Chondrocyte (in vitro differentiated cells): ENCODE measurements at regions not wholly inside any gene's neighbourhood (a gene's known extent, or its start where the extent isn't known, plus 50 kb on each side); places are given as distances from the start of the nearest gene placed in this dataset.
"Not testable (repeated sequence)": the region's sequence is repeated elsewhere in the genome, so short reads cannot be mapped to it uniquely, and the experiment has no call there.

Experiments used
- DNase-seq: peaks from one replicate; pipeline ENCODE4 v3.0.0; 2021; ENCODE audit warnings: mixed read lengths, low spot score
- H3K27ac Mint-ChIP-seq: one replicate; pipeline ENCODE4 v1.8.0; 2021; ENCODE audit warnings: mild to moderate bottlenecking, moderate library complexity, mixed read lengths; ENCODE audit not compliant: unreplicated experiment
- H3K27me3 Mint-ChIP-seq: 2 replicates; pipeline ENCODE4 v1.8.0; 2021; ENCODE audit warnings: low read depth, mixed read lengths
- H3K36me3 Mint-ChIP-seq: 2 replicates; pipeline ENCODE4 v1.8.0; 2021; ENCODE audit warnings: low read depth, mixed read lengths
- H3K4me1 Mint-ChIP-seq: 2 replicates; pipeline ENCODE4 v1.8.0; 2021; ENCODE audit warnings: low read depth, mild to moderate bottlenecking, mixed read lengths
- H3K4me3 Mint-ChIP-seq: one replicate; pipeline ENCODE4 v1.8.0; 2021; ENCODE audit warnings: mild to moderate bottlenecking, moderate library complexity, mixed read lengths; ENCODE audit not compliant: unreplicated experiment
- H3K9me3 Mint-ChIP-seq: 2 replicates; pipeline ENCODE4 v1.8.0; 2021; ENCODE audit warnings: low read depth, mixed read lengths
- TF ChIP-seq, protein P1 (sequence below): fragments of 200-600 bp; sonication (generic); IDR thresholded peaks from 2 replicates; pipeline ENCODE4 v1.5.0; 2021; ENCODE audit warnings: antibody characterized with exemption, mild to moderate bottlenecking, moderate library complexity

DNA sequence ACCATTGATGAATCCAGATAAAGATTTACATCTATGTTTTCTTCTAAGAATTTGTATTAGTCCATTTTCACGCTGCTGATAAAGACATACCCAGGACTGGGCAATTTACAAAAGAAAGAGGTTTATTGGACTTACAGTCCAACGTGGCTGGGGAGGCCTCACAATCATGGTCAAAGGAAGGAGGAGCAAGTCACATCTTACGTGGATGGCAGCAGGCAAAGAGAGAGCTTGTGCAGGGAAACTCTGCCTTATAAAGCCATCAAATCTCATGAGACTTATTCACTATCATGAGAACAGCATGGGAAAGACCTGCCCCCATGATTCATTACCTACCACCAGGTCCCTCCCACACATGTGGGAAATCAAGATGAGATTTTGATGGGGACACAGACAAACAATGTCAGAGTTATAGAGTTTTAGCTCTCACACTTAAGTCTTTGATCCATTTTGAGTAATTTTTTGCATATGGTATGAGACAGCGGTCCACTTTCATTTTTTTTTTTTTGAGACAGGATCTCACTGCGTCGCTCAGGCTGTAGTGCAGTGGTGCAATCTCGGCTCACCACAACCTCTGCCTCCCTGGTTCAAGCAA is 53.5 kb upstream of the JADE2 start:
- not testable (repeated sequence) for H3K27ac Mint-ChIP-seq, H3K4me3 Mint-ChIP-seq, H3K36me3 Mint-ChIP-seq, H3K27me3 Mint-ChIP-seq
- peak; percentile 14 for DNase-seq
- Mint-ChIP-seq H3K9me3 (peaks cover 10% of the 10 kb centered on the region), H3K4me1 (peaks cover 14% of the 10 kb centered on the region)

DNA sequence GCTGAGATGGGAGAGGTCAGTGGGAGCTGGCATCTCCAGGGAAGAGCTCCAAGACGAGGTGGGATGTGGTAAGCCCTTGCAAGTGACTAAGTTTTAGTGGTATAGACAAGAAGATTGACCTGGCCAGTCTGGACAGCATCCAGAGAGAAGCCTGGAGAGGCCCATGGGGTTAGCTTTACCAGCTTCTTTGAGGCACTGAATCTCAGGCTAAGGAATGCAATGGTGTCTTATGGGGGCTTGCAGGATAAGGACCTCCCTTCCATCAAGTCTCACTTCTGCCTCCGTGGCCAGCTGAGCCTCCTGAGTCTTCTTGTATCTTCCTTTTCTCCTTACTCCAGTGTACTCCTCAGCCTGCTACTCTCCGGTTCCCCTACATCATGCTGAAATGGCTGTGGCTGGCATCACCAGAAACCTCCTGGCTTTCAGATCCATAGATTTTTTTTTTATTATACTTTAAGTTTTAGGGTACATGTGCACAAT is 56.5 kb upstream of the JADE2 start:
- Mint-ChIP-seq H3K9me3 (peaks cover 10% of the 10 kb centered on the region), H3K4me1 (peaks cover 37% of the 10 kb centered on the region), H3K36me3 (peaks cover 4% of the 10 kb centered on the region), H3K27ac (no peak overlapping the region), H3K4me3 (no peak overlapping the region), H3K27me3 (no peaks in the 10 kb centered on the region)
- peak; percentile 53 for DNase-seq
- TF ChIP-seq, protein P1, sequence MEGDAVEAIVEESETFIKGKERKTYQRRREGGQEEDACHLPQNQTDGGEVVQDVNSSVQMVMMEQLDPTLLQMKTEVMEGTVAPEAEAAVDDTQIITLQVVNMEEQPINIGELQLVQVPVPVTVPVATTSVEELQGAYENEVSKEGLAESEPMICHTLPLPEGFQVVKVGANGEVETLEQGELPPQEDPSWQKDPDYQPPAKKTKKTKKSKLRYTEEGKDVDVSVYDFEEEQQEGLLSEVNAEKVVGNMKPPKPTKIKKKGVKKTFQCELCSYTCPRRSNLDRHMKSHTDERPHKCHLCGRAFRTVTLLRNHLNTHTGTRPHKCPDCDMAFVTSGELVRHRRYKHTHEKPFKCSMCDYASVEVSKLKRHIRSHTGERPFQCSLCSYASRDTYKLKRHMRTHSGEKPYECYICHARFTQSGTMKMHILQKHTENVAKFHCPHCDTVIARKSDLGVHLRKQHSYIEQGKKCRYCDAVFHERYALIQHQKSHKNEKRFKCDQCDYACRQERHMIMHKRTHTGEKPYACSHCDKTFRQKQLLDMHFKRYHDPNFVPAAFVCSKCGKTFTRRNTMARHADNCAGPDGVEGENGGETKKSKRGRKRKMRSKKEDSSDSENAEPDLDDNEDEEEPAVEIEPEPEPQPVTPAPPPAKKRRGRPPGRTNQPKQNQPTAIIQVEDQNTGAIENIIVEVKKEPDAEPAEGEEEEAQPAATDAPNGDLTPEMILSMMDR: no peak

DNA sequence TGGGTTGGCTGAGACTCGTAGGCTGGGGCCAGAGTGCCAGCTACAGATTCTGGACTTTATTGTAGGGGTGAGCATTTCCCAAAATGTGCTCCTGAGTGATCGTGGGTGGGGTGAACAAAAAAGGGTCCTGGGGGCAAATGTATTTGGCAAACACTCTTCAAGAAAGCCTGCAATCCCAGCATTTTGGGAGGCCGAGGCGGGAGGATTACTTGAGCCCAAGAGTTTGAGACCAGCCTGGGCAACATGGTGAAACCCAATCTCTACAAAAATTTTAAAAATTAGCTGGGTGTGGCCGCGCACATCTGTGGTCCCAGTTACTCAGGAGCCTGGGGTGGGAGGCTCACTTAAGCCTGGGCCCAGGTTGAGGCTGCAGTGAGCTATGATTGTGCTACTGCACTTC is 55.5 kb upstream of the CDKN2AIPNL start:
- Mint-ChIP-seq H3K4me3 (peak overlapping the region; percentile 69), H3K4me1 (peaks cover 43% of the 10 kb centered on the region), H3K9me3 (peaks cover 2% of the 10 kb centered on the region), H3K27me3 (no peaks in the 10 kb centered on the region), H3K36me3 (peaks cover 3% of the 10 kb centered on the region), H3K27ac (peak overlapping the region; percentile 97)
- TF ChIP-seq, protein P1: no peak
- DNase-seq: peak; percentile 46

DNA sequence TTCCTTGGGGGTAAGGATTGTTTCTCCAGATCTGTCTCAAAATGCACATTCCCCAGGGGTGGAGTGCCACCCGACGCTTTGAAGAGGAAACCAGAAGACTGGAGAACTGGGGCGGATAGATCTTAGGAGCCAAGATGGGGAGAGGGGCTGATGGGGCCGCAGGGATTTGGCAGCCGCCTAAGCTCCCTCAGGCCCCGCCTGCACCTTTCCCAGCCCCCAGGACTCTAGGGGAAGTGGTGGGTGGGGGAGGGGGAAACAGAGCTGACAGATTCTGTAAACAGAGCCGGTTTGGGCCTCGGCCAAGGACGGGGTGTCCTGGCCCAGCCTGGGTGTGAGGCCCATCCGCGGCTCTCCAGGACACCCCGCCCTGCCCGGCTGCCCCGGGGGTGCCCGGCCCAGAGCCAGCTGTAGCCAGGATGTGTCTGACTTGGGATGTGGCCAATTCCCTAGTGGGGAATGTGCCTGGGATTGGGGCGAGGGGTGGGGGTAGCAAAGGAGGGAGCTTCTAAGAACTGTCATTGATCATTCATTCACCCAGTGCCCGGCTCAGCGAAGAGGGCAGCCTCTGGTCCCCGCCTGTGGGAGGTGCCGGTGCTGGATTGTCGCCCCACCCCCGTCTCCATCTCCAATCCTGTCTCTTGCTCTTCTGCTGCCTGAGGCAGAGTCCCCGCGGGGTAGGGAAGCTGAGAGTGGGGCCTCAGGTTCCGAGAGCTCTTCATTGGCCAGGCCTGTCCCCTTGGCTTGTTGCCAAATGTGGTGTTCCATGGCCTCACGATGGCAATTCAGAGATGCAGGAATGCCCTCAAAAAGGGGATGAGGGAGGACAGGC is 54.8 kb upstream of the CDKN2AIPNL start:
- TF ChIP-seq, protein P1: peak; percentile 33
- peaks cover 43% of the 10 kb centered on the region for H3K4me1 Mint-ChIP-seq
- peaks cover 1% of the 10 kb centered on the region for H3K36me3 Mint-ChIP-seq
- peak overlapping the region; percentile 69 for H3K4me3 Mint-ChIP-seq
- H3K9me3 Mint-ChIP-seq: no peaks in the 10 kb centered on the region
- DNase-seq: peak; percentile 98
- H3K27me3 Mint-ChIP-seq: no peaks in the 10 kb centered on the region
- peak overlapping the region; percentile 97 for H3K27ac Mint-ChIP-seq

DNA sequence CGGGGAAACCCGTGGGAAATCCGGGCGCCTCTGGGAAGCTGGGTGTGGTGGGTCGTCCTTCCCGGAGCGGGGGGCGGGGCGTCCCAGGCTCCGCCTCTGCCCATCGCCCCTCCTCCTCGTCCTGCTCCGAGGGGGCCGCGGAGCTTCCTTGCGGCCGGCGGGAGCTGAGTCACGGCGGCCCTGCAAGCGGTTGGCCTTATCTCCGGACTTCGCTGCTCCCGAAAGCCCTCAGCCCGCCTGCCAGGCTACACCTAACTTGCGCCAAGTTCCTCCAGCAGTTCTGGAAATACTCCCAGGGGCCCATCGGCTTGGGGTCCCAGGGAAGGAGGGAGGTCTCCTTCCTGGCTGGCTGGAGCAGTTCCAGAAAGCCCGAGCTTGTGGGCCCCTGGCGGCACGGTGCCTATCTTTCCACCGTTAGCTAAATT is 54.1 kb upstream of the CDKN2AIPNL start:
- no peaks in the 10 kb centered on the region for H3K27me3 Mint-ChIP-seq
- peak overlapping the region; percentile 69 for H3K4me3 Mint-ChIP-seq
- peaks cover 43% of the 10 kb centered on the region for H3K4me1 Mint-ChIP-seq
- DNase-seq: peak; percentile 91
- TF ChIP-seq, protein P1: no peak
- H3K27ac Mint-ChIP-seq: peak overlapping the region; percentile 97
- no peaks in the 10 kb centered on the region for H3K9me3 Mint-ChIP-seq
- peaks cover 1% of the 10 kb centered on the region for H3K36me3 Mint-ChIP-seq
